Amniotic epithelial cell (primary cell): ENCODE measurements at regions not wholly inside any gene's neighbourhood (a gene's known extent, or its start where the extent isn't known, plus 50 kb on each side); places are given as distances from the start of the nearest gene placed in this dataset.
"Not testable (repeated sequence)": the region's sequence is repeated elsewhere in the genome, so short reads cannot be mapped to it uniquely, and the experiment has no call there.

Experiments
- DNase-seq: peaks from one replicate; pipeline ENCODE4 v3.0.0-alpha.2; 2010; ENCODE audit warnings: low read depth

- no peak for DNase-seq
Measured at GRCh38 chr5:171714261-171714660, 71.4 kb upstream of the SMIM23 start.

- DNase-seq, result no peak
Measured at GRCh38 chr5:171714851-171715250, 70.8 kb upstream of the SMIM23 start.

- DNase-seq, result no peak
Measured at GRCh38 chr5:171715551-171715950, 70.1 kb upstream of the SMIM23 start.

- no peak for DNase-seq
Measured at GRCh38 chr5:171720086-171720485, 65.5 kb upstream of the SMIM23 start.

GRCh38 chr5:171721464-171721863, 64.2 kb upstream of the SMIM23 start:
- DNase-seq, result no peak

GRCh38 chr5:171724468-171725204, 61.0 kb upstream of the SMIM23 start:
- DNase-seq, result no peak

- no peak for DNase-seq
Measured at GRCh38 chr5:171725205-171725601, 60.4 kb upstream of the SMIM23 start.

- not testable (repeated sequence) for DNase-seq
Measured at GRCh38 chr5:171726819-171727218, 58.8 kb upstream of the SMIM23 start.

GRCh38 chr5:171728686-171729085, 56.9 kb upstream of the SMIM23 start:
- no peak for DNase-seq
